Stimulated activated CD4-positive, alpha-beta T cell treated with anti-CD3 and anti-CD28 coated beads, Interleukin-1b, Interleukin-23, amount 100 ng/mL, for 4 hours (primary cell): ENCODE measurements at regions not wholly inside any gene's neighbourhood (a gene's known extent, or its start where the extent isn't known, plus 50 kb on each side); places are given as distances from the start of the nearest gene placed in this dataset.

ENCODE experiments used
- DNase-seq, 2 donors: peaks; one replicate each; pipeline ENCODE4 v3.0.0-alpha.2; 2020; ENCODE audit warnings: low read depth in 2 of 2

GRCh38 chr12:75725521-75726111, 214.2 kb upstream of the KRR1 start:
- DNase-seq: no peak

GRCh38 chr12:75724928-75725312, 213.5 kb upstream of the KRR1 start:
- DNase-seq: no peak

- no peak for DNase-seq
These were observed 213.0 kb upstream of the KRR1 start for GRCh38 chr12:75724307-75724927.

GRCh38 chr12:75722714-75723200, 211.3 kb upstream of the KRR1 start:
- DNase-seq: peak; percentile 1 to 37

- DNase-seq: no peak
These were observed 210.4 kb upstream of the KRR1 start for GRCh38 chr12:75721796-75722195.

GRCh38 chr12:75720812-75721641, 209.6 kb upstream of the KRR1 start:
- DNase-seq: no peak

GRCh38 chr12:75717902-75718301, 206.5 kb upstream of the KRR1 start:
- no peak for DNase-seq

- no peak for DNase-seq
These were observed 205.0 kb upstream of the KRR1 start for GRCh38 chr12:75716291-75717025.

- DNase-seq: no peak
These were observed 204.3 kb upstream of the KRR1 start for GRCh38 chr12:75715682-75716081.

GRCh38 chr12:75715323-75715644, 203.9 kb upstream of the KRR1 start:
- DNase-seq: no peak

GRCh38 chr12:75714462-75715322, 203.3 kb upstream of the KRR1 start:
- no peak for DNase-seq

- no peak for DNase-seq
These were observed 202.0 kb upstream of the KRR1 start for GRCh38 chr12:75713434-75713833.

GRCh38 chr12:75712223-75712622, 200.8 kb upstream of the KRR1 start:
- no peak for DNase-seq

- no peak for DNase-seq
These were observed 199.9 kb upstream of the KRR1 start for GRCh38 chr12:75711271-75711670.

- no peak for DNase-seq
These were observed 199.1 kb upstream of the KRR1 start for GRCh38 chr12:75710361-75711069.

- DNase-seq: no peak
These were observed 198.1 kb upstream of the KRR1 start for GRCh38 chr12:75709503-75709902.

GRCh38 chr12:75708802-75709201, 197.4 kb upstream of the KRR1 start:
- no peak for DNase-seq

GRCh38 chr12:75707983-75708382, 196.6 kb upstream of the KRR1 start:
- no peak for DNase-seq

- DNase-seq: no peak
These were observed 195.6 kb upstream of the KRR1 start for GRCh38 chr12:75706786-75707605.
